AG08395 (cell line): ENCODE measurements at regions not wholly inside any gene's neighbourhood (a gene's known extent, or its start where the extent isn't known, plus 50 kb on each side); places are given as distances from the start of the nearest gene placed in this dataset.
"Not testable (repeated sequence)": the region's sequence is repeated elsewhere in the genome, so short reads cannot be mapped to it uniquely, and the experiment has no call there.

ENCODE experiments used
- DNase-seq: peaks from one replicate; pipeline ENCODE4 v3.0.0; 2012; ENCODE audit warnings: mixed read lengths, low spot score

GRCh38 chrX:896256-896655 lies 265.7 kb downstream of the SHOX start:
- no peak for DNase-seq

GRCh38 chrX:889966-890651 lies 259.5 kb downstream of the SHOX start:
- DNase-seq, result no peak

- not testable (repeated sequence) for DNase-seq
Measured at GRCh38 chrX:887724-888123, 257.1 kb downstream of the SHOX start.

GRCh38 chrX:883588-883987 lies 253.0 kb downstream of the SHOX start:
- DNase-seq, result no peak

GRCh38 chrX:879756-880698 lies 249.4 kb downstream of the SHOX start:
- DNase-seq, result not testable (repeated sequence)

- no peak for DNase-seq
Measured at GRCh38 chrX:874061-874460, 243.5 kb downstream of the SHOX start.

GRCh38 chrX:873016-873415 lies 242.4 kb downstream of the SHOX start:
- DNase-seq, result no peak

- DNase-seq, result no peak
Measured at GRCh38 chrX:872090-872489, 241.5 kb downstream of the SHOX start.

- no peak for DNase-seq
Measured at GRCh38 chrX:871626-872025, 241.0 kb downstream of the SHOX start.

GRCh38 chrX:867966-868647 lies 237.5 kb downstream of the SHOX start:
- DNase-seq, result no peak

- no peak for DNase-seq
Measured at GRCh38 chrX:867502-867901, 236.9 kb downstream of the SHOX start.

- no peak for DNase-seq
Measured at GRCh38 chrX:866441-866990, 235.9 kb downstream of the SHOX start.

GRCh38 chrX:865422-865821 lies 234.8 kb downstream of the SHOX start:
- no peak for DNase-seq

- DNase-seq, result no peak
Measured at GRCh38 chrX:861921-862320, 231.3 kb downstream of the SHOX start.

- peak; percentile 8 for DNase-seq
Measured at GRCh38 chrX:861340-861890, 230.8 kb downstream of the SHOX start.

- DNase-seq, result no peak
Measured at GRCh38 chrX:859329-859728, 228.7 kb downstream of the SHOX start.

GRCh38 chrX:858542-859078 lies 228.0 kb downstream of the SHOX start:
- DNase-seq, result no peak

- DNase-seq, result no peak
Measured at GRCh38 chrX:857376-857775, 226.8 kb downstream of the SHOX start.

GRCh38 chrX:856566-857290 lies 226.1 kb downstream of the SHOX start:
- no peak for DNase-seq

- DNase-seq, result no peak
Measured at GRCh38 chrX:853304-853703, 222.7 kb downstream of the SHOX start.

GRCh38 chrX:850471-850916 lies 219.9 kb downstream of the SHOX start:
- no peak for DNase-seq
